DOHH2 (cell line): ENCODE measurements at regions not wholly inside any gene's neighbourhood (a gene's known extent, or its start where the extent isn't known, plus 50 kb on each side); places are given as distances from the start of the nearest gene placed in this dataset.

ENCODE experiments used
- CTCF ChIP-seq: fragments of 200-600 bp; sonication (generic); IDR thresholded peaks from one replicate; pipeline ENCODE4 v1.5.1; 2014; ENCODE audit warnings: antibody characterized with exemption, mild to moderate bottlenecking, low read depth, low read length; ENCODE audit not compliant: poor library complexity, severe bottlenecking
- EZH2phosphoT487 ChIP-seq: fragments of 200-600 bp; sonication (generic); IDR thresholded peaks from 2 replicates; pipeline ENCODE4 v1.6.1; 2017; ENCODE audit warnings: borderline replicate concordance, mild to moderate bottlenecking, antibody characterized with exemption, low read length, moderate library complexity, mixed read lengths

DNA sequence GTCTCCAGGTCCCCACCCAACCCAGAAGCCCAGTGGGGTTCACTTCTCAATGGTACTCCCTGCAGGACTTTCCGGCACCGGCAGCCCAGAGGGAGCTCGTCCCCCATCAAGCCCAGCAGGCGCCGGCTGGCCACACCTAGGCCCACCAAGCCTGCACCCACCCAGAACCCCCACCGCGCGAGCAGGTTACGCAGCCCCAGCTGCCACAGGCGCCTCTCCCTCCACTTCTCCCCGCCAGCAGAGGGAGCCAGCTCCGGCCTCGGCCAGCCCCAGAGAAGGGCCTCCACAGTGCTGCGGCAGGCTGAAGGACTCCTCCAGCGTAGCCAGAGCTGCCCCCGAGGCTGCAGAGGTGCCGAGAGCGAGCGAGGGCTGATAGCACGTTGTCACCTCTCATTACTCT lies 722.3 kb downstream of the PLA2G4A start:
- peak; percentile 23 for TF ChIP-seq CTCF
- no peak for TF ChIP-seq EZH2phosphoT487
